HCT116 (cell line): ENCODE measurements at regions not wholly inside any gene's neighbourhood (a gene's known extent, or its start where the extent isn't known, plus 50 kb on each side); places are given as distances from the start of the nearest gene placed in this dataset.

ENCODE experiments used
- ATAC-seq: fragments of 200-7000 bp; cut with Tn5 transposase; 2 replicates; pipeline ENCODE4 v1.9.1; 2020; ENCODE audit warnings: mild to moderate bottlenecking, moderate library complexity
- BruUV-seq: library from RNA; stranded (reverse); fragments of 400-500 nt; replicated peaks from 2 replicates; lab custom pipeline; 2021; lab: Mats Ljungman, UMichigan
- CTCF ChIA-PET: fragments of 300-600 bp; sonication (Branson Sonifier 250); formaldehyde crosslinking; loops from one replicate; lab custom pipeline; 2021; ENCODE audit warnings: antibody characterized with exemption; lab: Charles Lee
- POLR2A ChIA-PET: fragments of 300-600, 350-600 bp; sonication (Branson Sonifier 250); formaldehyde crosslinking; loops from one replicate; lab custom pipeline; 2021; ENCODE audit warnings: antibody characterized with exemption; lab: Charles Lee
- RAD21 ChIA-PET, 2 experiments: fragments of 300-600 bp; sonication (Branson Sonifier 250); formaldehyde crosslinking; loops; one replicate each; lab custom pipeline; 2023; ENCODE audit warnings: low total read pairs in 2 of 2; ENCODE audit not compliant: uncharacterized antibody in 2 of 2, unreplicated experiment in 2 of 2, low non-redundant PET in 1 of 2; lab: Charles Lee
- DNase-seq: peaks from one replicate; pipeline ENCODE4 v3.0.0-alpha.2; 2010; ENCODE audit warnings: low read depth, low spot score
- H2AFZ ChIP-seq: fragments of 200-600 bp; shearing (Covaris generic), sonication (generic); 2 replicates; pipeline ENCODE4 v1.6.1; 2017; ENCODE audit warnings: low read depth, mixed run types, mixed read lengths, antibody characterized with exemption, low read length; ENCODE audit not compliant: poor library complexity, severe bottlenecking
- H3K27ac ChIP-seq: 2 replicates; pipeline ENCODE4 v1.5.1; 2012; ENCODE audit warnings: low read depth, low read length
- H3K27me3 ChIP-seq: fragments of 200-600 bp; sonication (generic); 2 replicates; pipeline ENCODE4 v1.6.1; 2016; ENCODE audit warnings: mixed run types, low read length, mixed read lengths; ENCODE audit not compliant: insufficient read depth
- H3K36me3 ChIP-seq, 2 experiments: fragments of 200-500 bp in 1 of 2; fragments of 200-600 bp in 1 of 2; sonication (Bioruptor generic) in 1 of 2; sonication (generic) in 1 of 2; 2 replicates each; pipeline versions ENCODE4 v1.5.1 to v1.6.1; 2014 to 2016; ENCODE audit warnings: low read length in 2 of 2, inconsistent platforms in 1 of 2, mixed read lengths in 1 of 2, mixed run types in 1 of 2; ENCODE audit not compliant: insufficient read depth in 2 of 2, control insufficient read depth in 1 of 2
- H3K4me1 ChIP-seq, 2 experiments: fragments of 200-600 bp in 1 of 2; sonication (generic) in 1 of 2; 2 replicates each; pipeline versions ENCODE4 v1.5.1 to v1.6.1; 2012 to 2017; ENCODE audit warnings: low read length in 2 of 2, inconsistent platforms in 1 of 2, mild to moderate bottlenecking in 1 of 2, mixed read lengths in 1 of 2, mixed run types in 1 of 2, moderate library complexity in 1 of 2; ENCODE audit not compliant: insufficient read depth in 2 of 2, control insufficient read depth in 1 of 2
- H3K4me2 ChIP-seq: fragments of 200-600 bp; sonication (generic); 2 replicates; pipeline ENCODE4 v1.6.1; 2017; ENCODE audit warnings: mixed run types, low read length, mixed read lengths
- H3K4me3 ChIP-seq, 2 experiments: fragments of 200-600 bp in 1 of 2; sonication (generic) in 1 of 2; replicated peaks in 1 of 2; 2 replicates each; pipeline ENCODE4 v1.5.1; 2011 to 2016; ENCODE audit warnings: low read length in 2 of 2, control low read depth in 1 of 2, low read depth in 1 of 2, mild to moderate bottlenecking in 1 of 2, mixed read lengths in 1 of 2, mixed run types in 1 of 2
- H3K79me2 ChIP-seq: fragments of 200-600 bp; sonication (generic); 2 replicates; pipeline ENCODE4 v1.6.1; 2017; ENCODE audit warnings: mild to moderate bottlenecking, mixed run types, low read length, moderate library complexity, mixed read lengths; ENCODE audit not compliant: insufficient read depth
- H3K9ac ChIP-seq: fragments of 200-600 bp; sonication (generic); 2 replicates; pipeline ENCODE4 v1.6.1; 2016; ENCODE audit warnings: low read length, mixed read lengths
- H3K9me2 ChIP-seq: fragments of 200-600 bp; sonication (generic), shearing (Covaris generic); 2 replicates; pipeline ENCODE4 v1.6.1; 2017; ENCODE audit warnings: mixed run types, mild to moderate bottlenecking, moderate library complexity; ENCODE audit not compliant: insufficient read depth
- H3K9me3 ChIP-seq, 2 experiments: fragments of 200-500 bp in 1 of 2; fragments of 200-600 bp in 1 of 2; sonication (Bioruptor generic) in 1 of 2; sonication (generic) in 1 of 2; 2 replicates each; pipeline ENCODE4 v1.6.1; 2014 to 2017; ENCODE audit warnings: low read length in 2 of 2, mixed read lengths in 2 of 2, inconsistent platforms in 1 of 2, low read depth in 1 of 2, mild to moderate bottlenecking in 1 of 2, mixed run types in 1 of 2, moderate library complexity in 1 of 2; ENCODE audit not compliant: control insufficient read depth in 1 of 2, insufficient read depth in 1 of 2
- H4K20me1 ChIP-seq: fragments of 200-600 bp; sonication (generic), shearing (Covaris generic); 2 replicates; pipeline ENCODE4 v1.6.1; 2017; ENCODE audit warnings: mixed run types, mild to moderate bottlenecking, moderate library complexity; ENCODE audit not compliant: insufficient read depth
- ATF3 ChIP-seq: IDR thresholded peaks from 2 replicates; pipeline ENCODE4 v1.6.1; 2012
- CBX3 ChIP-seq: IDR thresholded peaks from 2 replicates; pipeline ENCODE4 v1.6.1; 2012; ENCODE audit warnings: low read depth
- CEBPB ChIP-seq: IDR thresholded peaks from 2 replicates; pipeline ENCODE4 v1.6.1; 2012; ENCODE audit warnings: low read depth
- EGR1 ChIP-seq: IDR thresholded peaks from 2 replicates; pipeline ENCODE4 v1.6.1; 2012; ENCODE audit warnings: low read depth
- ELF1 ChIP-seq: IDR thresholded peaks from 2 replicates; pipeline ENCODE4 v1.6.1; 2012; ENCODE audit warnings: low read depth, borderline replicate concordance
- EZH2 ChIP-seq: fragments of 200-600 bp; sonication (generic); IDR thresholded peaks from 2 replicates; pipeline ENCODE4 v1.6.1; 2017; ENCODE audit warnings: antibody characterized with exemption, mixed run types
- FOSL1 ChIP-seq: IDR thresholded peaks from 2 replicates; pipeline ENCODE4 v1.6.1; 2012; ENCODE audit warnings: low read depth
- JUND ChIP-seq: IDR thresholded peaks from 2 replicates; pipeline ENCODE4 v1.6.1; 2012
- MAX ChIP-seq: IDR thresholded peaks from 2 replicates; pipeline ENCODE4 v1.6.1; 2012
- POLR2A ChIP-seq: IDR thresholded peaks from 2 replicates; pipeline ENCODE4 v1.7.0; 2011; ENCODE audit warnings: borderline replicate concordance; ENCODE audit not compliant: insufficient read depth, insufficient read length; ENCODE audit errors: extremely low read depth
- POLR2AphosphoS5 ChIP-seq: IDR thresholded peaks from 2 replicates; pipeline ENCODE4 v1.6.1; 2011; ENCODE audit warnings: mild to moderate bottlenecking, low read depth, low read length, moderate library complexity
- RAD21 ChIP-seq: IDR thresholded peaks from 2 replicates; pipeline ENCODE4 v1.6.1; 2012; ENCODE audit warnings: low read depth, mild to moderate bottlenecking
- SIN3A ChIP-seq: IDR thresholded peaks from 2 replicates; pipeline ENCODE4 v1.6.1; 2012; ENCODE audit warnings: low read depth
- SP1 ChIP-seq: IDR thresholded peaks from 2 replicates; pipeline ENCODE4 v1.6.1; 2012; ENCODE audit warnings: low read depth
- SRF ChIP-seq: IDR thresholded peaks from 2 replicates; pipeline ENCODE4 v1.6.1; 2012; ENCODE audit warnings: low read depth
- TCF7L2 ChIP-seq: IDR thresholded peaks from 2 replicates; pipeline ENCODE4 v1.7.0; 2011; ENCODE audit warnings: borderline replicate concordance, inconsistent platforms; ENCODE audit not compliant: insufficient read depth, insufficient read length; ENCODE audit errors: extremely low read depth
- YY1 ChIP-seq: IDR thresholded peaks from 2 replicates; pipeline ENCODE4 v1.6.1; 2011; ENCODE audit warnings: low read length, low read depth, moderate library complexity, mild to moderate bottlenecking; ENCODE audit not compliant: insufficient replicate concordance; ENCODE audit errors: extremely low read depth
- ZBTB33 ChIP-seq: IDR thresholded peaks from 2 replicates; pipeline ENCODE4 v1.6.1; 2011; ENCODE audit warnings: mild to moderate bottlenecking, low read length, moderate library complexity; ENCODE audit not compliant: insufficient replicate concordance; ENCODE audit errors: extremely low read depth
- ZNF274 ChIP-seq: fragments of 200-500 bp; sonication (Bioruptor generic); IDR thresholded peaks from 2 replicates; pipeline ENCODE4 v1.6.1; 2014; ENCODE audit warnings: mild to moderate bottlenecking, low read depth, low read length, inconsistent platforms
- intact Hi-C: fragments of 100-400 bp; cut with micrococcal nuclease; formaldehyde crosslinking; loops from 2 replicates; pipeline ENCODE4 v1.10.0; 2022

- no peaks in the 10 kb centered on the region for H3K9me2 ChIP-seq
- intact Hi-C loops, result no loop called here
- CTCF ChIA-PET, result no interaction called here
- POLR2A ChIA-PET, result no interaction called here
- no TSS peak for BruUV-seq
- no peaks in the 10 kb centered on the region for H3K36me3 ChIP-seq
- H4K20me1 ChIP-seq, result no peaks in the 10 kb centered on the region
- H3K79me2 ChIP-seq, result no peaks in the 10 kb centered on the region
- H2AFZ ChIP-seq, result no peak overlapping the region
- H3K4me3 ChIP-seq, result no peak overlapping the region
- H3K4me1 ChIP-seq, result no peaks in the 10 kb centered on the region
- H3K27ac ChIP-seq, result no peak overlapping the region
- TF ChIP-seq CEBPB (no peak), SRF (no peak), EZH2 (no peak), EGR1 (no peak), SP1 (no peak), POLR2A (no peak), TCF7L2 (no peak), MAX (no peak), POLR2AphosphoS5 (no peak), YY1 (no peak), CBX3 (no peak), JUND (no peak), FOSL1 (no peak), ZBTB33 (no peak), ZNF274 (no peak), SIN3A (no peak), RAD21 (no peak), ELF1 (no peak), ATF3 (no peak)
- TF ChIP-seq, all 23 proteins: peak for 0
- RAD21 ChIA-PET, result no interaction called here
- Histone ChIP-seq H3K4me2 (no peak overlapping the region), H3K9ac (no peak overlapping the region), H3K27me3 (no peaks in the 10 kb centered on the region), H3K9me3 (no peaks in the 10 kb centered on the region)
- no peak for ATAC-seq
- DNase-seq, result no peak
Observed at GRCh38 chr3:166388321-166388720, 551.1 kb upstream of the BCHE start.
